ENCODE measurements at regions not wholly inside any gene's neighbourhood (a gene's known extent, or its start where the extent isn't known, plus 50 kb on each side); places are given as distances from the start of the nearest gene placed in this dataset.

GRCh38 chr3:64464955-64465354 is 222.8 kb downstream of the ADAMTS9 start:
- H3K36me3 ChIP-seq (ENCODE audit: insufficient read depth, low read length) = no peaks in the 10 kb centered on the region
- H3K27ac ChIP-seq (ENCODE audit: low read depth, low read length, poor library complexity, severe bottlenecking) = no peak overlapping the region
- DNase-seq (ENCODE audit: low spot score) = no peak
- no peaks in the 10 kb centered on the region for H3K4me1 ChIP-seq (ENCODE audit: insufficient read depth, low read length, poor library complexity, severe bottlenecking)
- intact Hi-C loops (cut with micrococcal nuclease; ENCODE audit: unreplicated experiment) = no loop called here
- no peak overlapping the region for H3K4me2 ChIP-seq (ENCODE audit: low read length)
- H3K9me2 ChIP-seq (ENCODE audit: insufficient read depth, low read length) = no peaks in the 10 kb centered on the region
- H3K4me3 ChIP-seq (ENCODE audit: low read depth, low read length, poor library complexity, severe bottlenecking) = no peak overlapping the region
- no peaks in the 10 kb centered on the region for H4K20me1 ChIP-seq (ENCODE audit: insufficient read depth, low read length)
- POLR2A ChIA-PET = interaction anchor here (1.1 to 1.3 kb wide), 2 partner anchors 11 to 12 kb away, joined by 3 to 4 read pairs; no protein-coding TSS in a partner anchor
- H3K9me3 ChIP-seq (ENCODE audit: low read length) = no peaks in the 10 kb centered on the region
- H2AFZ ChIP-seq (ENCODE audit: low read length) = no peak overlapping the region
- H3K79me2 ChIP-seq (ENCODE audit: insufficient read depth, low read depth, low read length) = no peaks in the 10 kb centered on the region
- CTCF ChIA-PET (ENCODE audit: unreplicated experiment) = no interaction called here
- BruUV-seq (replicated peaks) = no TSS peak
- TF ChIP-seq EZH2phosphoT487 (IDR thresholded peaks at IDR 0.05; ENCODE audit: borderline replicate concordance, low read depth, low read length) (no peak), CTCF (conservative IDR thresholded peaks at IDR 0.05; ENCODE audit: low read length) (no peak)

GRCh38 chr3:64463981-64464380 is 223.8 kb downstream of the ADAMTS9 start:
- TF ChIP-seq EZH2phosphoT487 (IDR thresholded peaks at IDR 0.05; ENCODE audit: borderline replicate concordance, low read depth, low read length) (no peak), CTCF (conservative IDR thresholded peaks at IDR 0.05; ENCODE audit: low read length) (no peak)
- Histone ChIP-seq H4K20me1 (ENCODE audit: insufficient read depth, low read length) (no peaks in the 10 kb centered on the region), H3K4me1 (ENCODE audit: insufficient read depth, low read length, poor library complexity, severe bottlenecking) (no peaks in the 10 kb centered on the region), H3K9me3 (ENCODE audit: low read length) (no peaks in the 10 kb centered on the region), H3K4me2 (ENCODE audit: low read length) (no peak overlapping the region), H3K79me2 (ENCODE audit: insufficient read depth, low read depth, low read length) (no peaks in the 10 kb centered on the region), H2AFZ (ENCODE audit: low read length) (no peak overlapping the region), H3K9me2 (ENCODE audit: insufficient read depth, low read length) (no peaks in the 10 kb centered on the region), H3K27ac (ENCODE audit: low read depth, low read length, poor library complexity, severe bottlenecking) (no peak overlapping the region), H3K36me3 (ENCODE audit: insufficient read depth, low read length) (no peaks in the 10 kb centered on the region), H3K4me3 (ENCODE audit: low read depth, low read length, poor library complexity, severe bottlenecking) (no peak overlapping the region)
- intact Hi-C loops (cut with micrococcal nuclease; ENCODE audit: unreplicated experiment) = no loop called here
- no TSS peak for BruUV-seq (replicated peaks)
- DNase-seq (ENCODE audit: low spot score) = no peak
- CTCF ChIA-PET (ENCODE audit: unreplicated experiment) = no interaction called here
- POLR2A ChIA-PET = interaction anchor here (0.8 kb wide), 1 partner anchor 26 kb away, joined by 4 read pairs; no protein-coding TSS in a partner anchor

GRCh38 chr3:64462203-64462602 is 225.6 kb downstream of the ADAMTS9 start:
- H3K27ac ChIP-seq (ENCODE audit: low read depth, low read length, poor library complexity, severe bottlenecking) = no peak overlapping the region
- TF ChIP-seq EZH2phosphoT487 (IDR thresholded peaks at IDR 0.05; ENCODE audit: borderline replicate concordance, low read depth, low read length) (no peak), CTCF (conservative IDR thresholded peaks at IDR 0.05; ENCODE audit: low read length) (no peak)
- ChIA-PET CTCF (ENCODE audit: unreplicated experiment) (no interaction called here), POLR2A (interaction anchor here (0.8 kb wide), 1 partner anchor 795 kb away, joined by 3 read pairs; no protein-coding TSS in a partner anchor)
- H3K79me2 ChIP-seq (ENCODE audit: insufficient read depth, low read depth, low read length) = no peaks in the 10 kb centered on the region
- H4K20me1 ChIP-seq (ENCODE audit: insufficient read depth, low read length) = no peaks in the 10 kb centered on the region
- no peaks in the 10 kb centered on the region for H3K36me3 ChIP-seq (ENCODE audit: insufficient read depth, low read length)
- no peaks in the 10 kb centered on the region for H3K9me2 ChIP-seq (ENCODE audit: insufficient read depth, low read length)
- H3K4me1 ChIP-seq (ENCODE audit: insufficient read depth, low read length, poor library complexity, severe bottlenecking) = no peaks in the 10 kb centered on the region
- H3K9me3 ChIP-seq (ENCODE audit: low read length) = no peaks in the 10 kb centered on the region
- no TSS peak for BruUV-seq (replicated peaks)
- no peak overlapping the region for H3K4me3 ChIP-seq (ENCODE audit: low read depth, low read length, poor library complexity, severe bottlenecking)
- no peak overlapping the region for H2AFZ ChIP-seq (ENCODE audit: low read length)
- intact Hi-C loops (cut with micrococcal nuclease; ENCODE audit: unreplicated experiment) = no loop called here
- H3K4me2 ChIP-seq (ENCODE audit: low read length) = no peak overlapping the region
- no peak for DNase-seq (ENCODE audit: low spot score)
